Heart left ventricle (tissue), 16 donors: ENCODE measurements at regions not wholly inside any gene's neighbourhood (a gene's known extent, or its start where the extent isn't known, plus 50 kb on each side); places are given as distances from the start of the nearest gene placed in this dataset.

Source experiments
- ATAC-seq, 4 donors: fragments of 200-7000 bp; cut with Tn5 transposase; one replicate each; pipeline ENCODE4 v1.9.1; 2020 to 2022; ENCODE audit warnings: moderate library complexity in 4 of 4, mild to moderate bottlenecking in 3 of 4, moderate number of reproducible peaks in 1 of 4
- DNase-seq, 5 donors: peaks; one replicate each; pipeline ENCODE4 v3.0.0-alpha.2; 2020
- H3K27ac ChIP-seq, 12 donors: fragments of 200-600 bp; sonication (generic) in 4 of 12; one replicate each; pipeline versions ENCODE4 v1.5.0 to v1.8.0; 2016 to 2022; ENCODE audit warnings: mild to moderate bottlenecking in 2 of 12
- H3K27me3 ChIP-seq, 9 donors: fragments of 200-600 bp; sonication (generic) in 2 of 9; one replicate each; pipeline versions ENCODE4 v1.5.1 to v1.8.0; 2016 to 2022; ENCODE audit warnings: mild to moderate bottlenecking in 3 of 9
- H3K36me3 ChIP-seq, 9 donors: fragments of 200-600 bp; sonication (generic) in 2 of 9; one replicate each; pipeline versions ENCODE4 v1.5.0 to v1.8.0; 2018 to 2022; ENCODE audit warnings: mild to moderate bottlenecking in 2 of 9
- H3K4me1 ChIP-seq, 12 donors: fragments of 200-600 bp; sonication (generic) in 4 of 12; one replicate each; pipeline versions ENCODE4 v1.5.0 to v1.8.0; 2016 to 2022; ENCODE audit warnings: mild to moderate bottlenecking in 3 of 12
- H3K4me3 ChIP-seq, 12 donors: fragments of 200-600 bp; sonication (generic) in 4 of 12; one replicate each; pipeline versions ENCODE4 v1.5.0 to v1.8.0; 2017 to 2022; ENCODE audit warnings: mild to moderate bottlenecking in 9 of 12, moderate library complexity in 4 of 12
- H3K9me3 ChIP-seq, 12 donors: fragments of 200-600 bp; sonication (generic) in 4 of 12; one replicate each; pipeline versions ENCODE4 v1.5.0 to v1.8.0; 2016 to 2022; ENCODE audit warnings: mild to moderate bottlenecking in 1 of 12
- CTCF ChIP-seq, 12 donors: fragments of 200-600 bp; sonication (generic) in 4 of 12; IDR thresholded peaks; one replicate each; pipeline versions ENCODE4 v1.5.0 to v1.8.0; 2018 to 2022; ENCODE audit warnings: antibody characterized with exemption in 12 of 12, mild to moderate bottlenecking in 5 of 12
- POLR2A ChIP-seq, 2 donors: fragments of 450-650 bp; IDR thresholded peaks; one replicate each; pipeline ENCODE4 v1.6.1; 2017; ENCODE audit warnings: antibody characterized with exemption in 2 of 2, mild to moderate bottlenecking in 2 of 2, moderate library complexity in 2 of 2
- WGBS, 4 donors: extraction: QIAGEN DNeasy Blood & Tissue Kit in 2 of 4; methylation state at CpG; one replicate each; pipeline versions ENCODE4 v1.1.5 to v1.1.7; 2013 to 2018; 5-methylcytosine and 5-hydroxymethylcytosine counted together
- intact Hi-C, 10 donors: fragments of 100-400 bp; cut with DNase I; formaldehyde crosslinking; loops; one replicate each; pipeline versions ENCODE4 v1.11.1 to v1.14.2; 2022
- donor health status: ischemic (EF 13 %, LVEDD 7.1; RV severe dilation, severe dysfunction).
- donor health status: healthy with polysubstance abuse.
- donor health status: DM: no; HTN: yes; CAD: no.
- donor health status: DM: no; HTN: no; CAD: no.
- donor health status: ischemic (EF 25% LVEDD 6.9; RV normal size, moderate dysfunction).
- donor health status: ischemic (EF 25% LVEDD 5.7; RV mildly dilated, moderate dysfunction).
- donor health status: healthy.
- donor health status: DM: yes; HTN: yes; CAD: no.
- donor health status: ischemic (EF 35%, LVEDD 5.7; RV mildly dilated, moderate dysfunction).
- donor health status: nonischemic (EF 11% LVEDD 7.7; RV severe dilation, severe dysfunction).
- donor health status: DM: yes; HTN: yes; CAD: no.
- donor health status: PGD.
- donor health status: ischemic (EF 29% LVEDD 5.4; RV normal size, mild dysfunction).
- donor health status: nonischemic (EF 23%, LVEDD 6.1; RV moderate dilation, normal function).

DNA sequence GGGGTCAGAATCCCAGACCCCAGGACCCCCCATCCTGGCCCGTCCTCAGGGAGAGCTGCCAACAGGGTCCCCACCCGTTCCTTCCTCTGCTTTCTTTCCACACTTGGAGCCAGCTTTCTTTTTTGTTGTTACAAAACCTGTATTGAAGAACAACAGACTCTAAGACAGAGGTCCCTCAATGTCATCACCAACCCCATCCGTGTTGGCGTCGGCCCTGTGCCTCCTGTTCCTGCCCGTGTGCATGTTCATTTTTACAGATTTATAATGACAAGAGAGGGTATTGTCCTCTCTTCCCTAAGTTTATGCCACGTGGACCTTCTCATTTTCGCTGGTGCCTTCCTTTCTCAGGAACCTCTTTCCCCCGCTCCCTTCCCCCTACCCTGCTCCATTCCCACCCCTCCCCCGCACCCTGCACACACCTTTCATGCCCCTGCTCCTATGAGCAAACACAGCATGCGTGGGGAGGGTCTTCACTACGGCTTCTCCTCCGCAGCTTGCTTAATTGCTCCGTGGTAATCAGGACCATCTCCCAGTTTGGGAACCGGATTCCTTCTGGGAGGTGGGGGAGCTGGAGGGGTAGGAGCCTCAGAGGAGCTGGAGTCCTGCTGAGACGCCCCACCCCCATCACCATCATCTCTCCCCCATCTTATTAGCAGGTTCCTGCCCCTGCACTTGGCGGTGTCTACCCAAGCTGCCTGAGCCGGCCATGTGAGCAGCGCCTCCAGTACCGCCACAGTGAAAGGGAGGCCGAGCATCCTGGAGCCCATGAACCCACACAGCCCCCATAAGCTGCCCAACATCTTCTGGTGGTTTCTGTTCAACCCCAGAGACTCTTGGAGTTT lies 88.0 kb upstream of the INSIG1 start:
- 52 to 55% (median 53%) methylated on average over 21 of the region's 21 CpGs for WGBS, 4 donors
- peaks cover 0 to 21% (median 7%) of the 10 kb centered on the region in 12 donors for H3K4me1 ChIP-seq
- peak overlapping the region; percentile 32 to 87 (median 62) for H3K27ac ChIP-seq
- no peaks in the 10 kb centered on the region for H3K36me3 ChIP-seq
- TF ChIP-seq CTCF (IDR thresholded peaks at IDR 0.05) (no peak), POLR2A (IDR thresholded peaks at IDR 0.05) (no peak)
- intact Hi-C loops = loop anchor here in 6 of 10 donors (5.0 kb wide), 2 partner anchors 48 to 88 kb away; partner anchors contain the start of gene INSIG1 (in 4 of the 6)
- DNase-seq = no peak
- no peaks in the 10 kb centered on the region for H3K9me3 ChIP-seq
- no peak for ATAC-seq
- H3K27me3 ChIP-seq = peaks cover 0 to 17% (median 5%) of the 10 kb centered on the region in 9 donors
- no peak overlapping the region for H3K4me3 ChIP-seq

- intact Hi-C loops = no loop called here
- WGBS, 4 donors = 69 to 85% (median 81%) methylated on average over 4 to 7 of the region's 7 CpGs
- peaks cover 0 to 19% (median 5%) of the 10 kb centered on the region in 12 donors for H3K4me1 ChIP-seq
- ATAC-seq (no peak), DNase-seq (no peak)
- TF ChIP-seq POLR2A (IDR thresholded peaks at IDR 0.05) = no peak
- no peak for TF ChIP-seq CTCF (IDR thresholded peaks at IDR 0.05)
- H3K4me3 ChIP-seq = no peak overlapping the region
- no peaks in the 10 kb centered on the region for H3K36me3 ChIP-seq
- peak overlapping the region in 1 of 12 donors; percentile 48 for H3K27ac ChIP-seq
- H3K27me3 ChIP-seq = peaks cover 0 to 21% (median 9%) of the 10 kb centered on the region in 9 donors
- H3K9me3 ChIP-seq = no peaks in the 10 kb centered on the region
These were observed 87.3 kb upstream of the INSIG1 start for GRCh38 chr7:155210356-155210755.

- Histone ChIP-seq H3K9me3 (no peaks in the 10 kb centered on the region), H3K27me3 (peaks cover 0 to 26% (median 13%) of the 10 kb centered on the region in 9 donors), H3K4me3 (no peak overlapping the region), H3K36me3 (no peaks in the 10 kb centered on the region), H3K27ac (no peak overlapping the region), H3K4me1 (peaks cover 0 to 19% (median 5%) of the 10 kb centered on the region in 12 donors)
- peak in 2 of 5 donors; percentile 1 for DNase-seq
- TF ChIP-seq CTCF (IDR thresholded peaks at IDR 0.05) = no peak
- TF ChIP-seq POLR2A (IDR thresholded peaks at IDR 0.05) = no peak
- WGBS, 4 donors = 91 to 97% (median 94%) methylated on average over 6 of the region's 6 CpGs
- intact Hi-C loops = no loop called here
- ATAC-seq = no peak
These were observed 86.5 kb upstream of the INSIG1 start for GRCh38 chr7:155211173-155211572.

GRCh38 chr7:155211761-155212160 lies 85.9 kb upstream of the INSIG1 start:
- peaks cover 0 to 19% (median 4%) of the 10 kb centered on the region in 12 donors for H3K4me1 ChIP-seq
- H3K27ac ChIP-seq = no peak overlapping the region
- H3K27me3 ChIP-seq = peaks cover 0 to 32% (median 13%) of the 10 kb centered on the region in 9 donors
- ATAC-seq (no peak), DNase-seq (peak in 2 of 5 donors; percentile 4 to 22)
- no peaks in the 10 kb centered on the region for H3K9me3 ChIP-seq
- no peaks in the 10 kb centered on the region for H3K36me3 ChIP-seq
- intact Hi-C loops = no loop called here
- WGBS, 4 donors = 82 to 95% (median 91%) methylated on average over 2 to 4 of the region's 4 CpGs
- TF ChIP-seq POLR2A (IDR thresholded peaks at IDR 0.05) (no peak), CTCF (IDR thresholded peaks at IDR 0.05) (no peak)
- H3K4me3 ChIP-seq = no peak overlapping the region
